ENCODE measurements at regions not wholly inside any gene's neighbourhood (a gene's known extent, or its start where the extent isn't known, plus 50 kb on each side); places are given as distances from the start of the nearest gene placed in this dataset.
"Not testable (repeated sequence)": the region's sequence is repeated elsewhere in the genome, so short reads cannot be mapped to it uniquely, and the experiment has no call there.

DNA sequence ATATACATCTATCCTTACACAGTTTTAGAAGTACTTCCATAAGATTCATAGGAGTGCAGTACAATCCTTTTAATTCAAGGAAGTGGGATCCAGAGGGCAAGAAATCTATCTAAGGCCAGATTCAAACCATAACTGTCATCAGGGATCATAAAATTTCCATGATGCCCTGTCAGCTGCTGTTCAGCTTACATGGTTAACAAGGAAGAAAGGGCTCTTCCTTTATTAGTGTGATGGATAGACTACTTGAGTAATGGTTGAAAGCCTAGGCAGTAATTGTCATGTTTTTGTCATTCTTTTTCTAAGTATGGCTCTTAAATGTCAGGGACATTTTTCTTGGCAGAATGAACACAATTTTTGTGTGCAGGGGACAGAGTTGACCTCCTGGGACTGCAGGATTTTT is 159.8 kb upstream of the CXCL13 start:
- DNase-seq (ENCODE audit: low read depth), result no peak
- TF ChIP-seq, protein P1, sequence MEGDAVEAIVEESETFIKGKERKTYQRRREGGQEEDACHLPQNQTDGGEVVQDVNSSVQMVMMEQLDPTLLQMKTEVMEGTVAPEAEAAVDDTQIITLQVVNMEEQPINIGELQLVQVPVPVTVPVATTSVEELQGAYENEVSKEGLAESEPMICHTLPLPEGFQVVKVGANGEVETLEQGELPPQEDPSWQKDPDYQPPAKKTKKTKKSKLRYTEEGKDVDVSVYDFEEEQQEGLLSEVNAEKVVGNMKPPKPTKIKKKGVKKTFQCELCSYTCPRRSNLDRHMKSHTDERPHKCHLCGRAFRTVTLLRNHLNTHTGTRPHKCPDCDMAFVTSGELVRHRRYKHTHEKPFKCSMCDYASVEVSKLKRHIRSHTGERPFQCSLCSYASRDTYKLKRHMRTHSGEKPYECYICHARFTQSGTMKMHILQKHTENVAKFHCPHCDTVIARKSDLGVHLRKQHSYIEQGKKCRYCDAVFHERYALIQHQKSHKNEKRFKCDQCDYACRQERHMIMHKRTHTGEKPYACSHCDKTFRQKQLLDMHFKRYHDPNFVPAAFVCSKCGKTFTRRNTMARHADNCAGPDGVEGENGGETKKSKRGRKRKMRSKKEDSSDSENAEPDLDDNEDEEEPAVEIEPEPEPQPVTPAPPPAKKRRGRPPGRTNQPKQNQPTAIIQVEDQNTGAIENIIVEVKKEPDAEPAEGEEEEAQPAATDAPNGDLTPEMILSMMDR (IDR thresholded peaks at IDR 0.05; ENCODE audit: insufficient read depth, low read depth, low read length), result no peak
- no peak overlapping the region for H3K4me3 ChIP-seq (ENCODE audit: low read depth, low read length)

DNA sequence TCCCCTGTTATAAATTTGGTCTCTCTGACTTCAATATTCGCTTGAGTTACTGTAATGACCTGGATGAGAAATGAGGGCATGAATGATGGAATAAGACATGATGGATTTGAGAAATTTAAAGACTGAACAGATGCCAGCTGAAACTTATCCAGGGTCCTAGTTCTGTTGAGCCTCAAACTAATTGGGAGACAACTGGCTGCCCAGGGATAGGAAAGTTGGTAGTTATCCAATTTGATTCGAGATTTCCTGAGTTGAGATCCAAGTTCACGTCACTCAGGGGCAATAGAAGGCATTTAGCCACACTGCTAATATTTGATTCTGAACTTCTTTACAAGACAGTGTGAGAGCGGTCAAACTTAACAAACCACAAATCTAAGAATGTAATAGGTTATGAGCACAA is 159.0 kb upstream of the CXCL13 start:
- no peak for DNase-seq (ENCODE audit: low read depth)
- H3K4me3 ChIP-seq (ENCODE audit: low read depth, low read length), result no peak overlapping the region
- TF ChIP-seq, protein P1 (IDR thresholded peaks at IDR 0.05; ENCODE audit: insufficient read depth, low read depth, low read length), result no peak

DNA sequence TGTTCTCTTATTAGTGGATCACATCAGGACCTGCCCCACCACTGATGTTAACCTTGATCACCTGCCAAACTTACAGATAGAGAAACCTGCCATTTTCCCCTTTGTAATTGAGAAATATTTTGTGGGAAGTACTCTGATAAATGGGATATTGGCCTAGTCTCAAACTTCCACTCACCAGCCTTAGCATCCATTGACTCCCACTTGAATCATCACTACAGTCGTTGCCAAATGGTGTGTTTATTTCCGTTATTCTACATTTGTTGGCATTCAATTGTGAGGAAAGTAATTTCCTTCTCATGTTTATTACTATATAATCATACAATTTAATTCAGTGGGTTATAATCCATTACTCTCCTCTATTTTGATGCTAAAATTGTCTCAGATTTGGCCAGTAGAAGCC is 156.4 kb upstream of the CXCL13 start:
- H3K4me3 ChIP-seq (ENCODE audit: low read depth, low read length), result no peak overlapping the region
- TF ChIP-seq, protein P1 (IDR thresholded peaks at IDR 0.05; ENCODE audit: insufficient read depth, low read depth, low read length), result no peak
- DNase-seq (ENCODE audit: low read depth), result no peak

DNA sequence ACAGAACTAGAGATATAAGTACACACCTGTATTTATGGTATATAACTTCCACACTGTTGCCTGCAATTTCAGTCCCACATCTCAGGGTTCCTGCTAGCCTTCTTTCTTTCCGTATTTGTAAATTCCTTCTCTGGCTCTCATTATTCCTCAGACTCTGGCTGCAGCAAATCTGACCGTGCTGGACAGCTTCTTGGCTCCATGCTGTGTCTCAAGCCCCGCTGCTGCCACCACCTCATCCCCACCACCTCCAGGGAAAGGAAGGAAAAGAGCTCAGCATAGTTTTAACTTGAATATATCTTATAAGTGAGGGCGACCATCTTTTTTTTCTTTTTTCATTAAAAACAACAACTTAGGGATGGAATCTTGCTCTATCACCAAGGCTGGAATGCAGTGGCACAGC is 155.6 kb upstream of the CXCL13 start:
- no peak for DNase-seq (ENCODE audit: low read depth)

DNA sequence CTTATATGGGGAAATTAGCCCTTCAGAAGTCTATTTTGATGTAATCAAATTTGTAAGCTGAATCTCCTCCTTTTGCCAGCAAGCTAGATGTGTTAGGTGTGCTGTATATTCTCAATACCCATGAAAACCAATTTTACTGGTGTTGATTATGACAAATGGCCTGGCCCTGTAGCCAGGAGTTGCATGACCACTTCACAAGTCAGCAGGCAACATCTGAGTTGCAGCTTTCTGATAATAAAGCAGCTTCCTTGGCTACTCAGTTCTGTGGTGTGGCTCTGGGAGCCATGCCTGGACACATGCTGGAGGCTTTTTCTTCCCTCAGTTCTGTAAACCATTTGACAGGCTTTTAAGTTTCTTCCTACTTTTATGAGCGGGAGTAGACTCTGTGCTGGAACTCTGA is 154.1 kb upstream of the CXCL13 start:
- no peak overlapping the region for H3K4me3 ChIP-seq (ENCODE audit: low read depth, low read length)
- DNase-seq (ENCODE audit: low read depth), result no peak
- TF ChIP-seq, protein P1 (IDR thresholded peaks at IDR 0.05; ENCODE audit: insufficient read depth, low read depth, low read length), result no peak

More for the DNA sequence above, 155.6 kb upstream of the CXCL13 start:
- no peak overlapping the region for H3K4me3 ChIP-seq (ENCODE audit: low read depth, low read length)
- TF ChIP-seq, protein P1 (IDR thresholded peaks at IDR 0.05; ENCODE audit: insufficient read depth, low read depth, low read length), result no peak

DNA sequence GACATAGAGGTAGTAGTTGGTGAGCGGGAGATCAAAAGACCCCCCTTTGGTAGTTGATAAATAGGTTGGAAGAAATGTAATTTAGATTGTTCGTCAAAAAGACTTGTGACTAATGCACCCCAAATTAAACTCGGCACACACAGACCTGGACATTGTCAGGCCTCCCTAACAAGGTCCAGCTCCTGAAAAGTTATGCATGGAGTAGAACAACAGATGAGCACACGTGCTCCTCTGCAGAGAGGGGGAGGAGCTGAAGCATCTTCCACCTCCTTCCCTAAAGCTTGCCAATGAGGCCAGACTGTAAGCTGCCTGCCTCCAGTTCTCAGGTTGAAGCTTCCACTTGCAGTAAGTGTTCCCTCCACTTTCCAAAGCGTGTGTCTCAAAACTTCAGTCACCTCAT is 153.5 kb upstream of the CXCL13 start:
- DNase-seq (ENCODE audit: low read depth); H3K4me3 ChIP-seq (ENCODE audit: low read depth, low read length): not testable (repeated sequence)

DNA sequence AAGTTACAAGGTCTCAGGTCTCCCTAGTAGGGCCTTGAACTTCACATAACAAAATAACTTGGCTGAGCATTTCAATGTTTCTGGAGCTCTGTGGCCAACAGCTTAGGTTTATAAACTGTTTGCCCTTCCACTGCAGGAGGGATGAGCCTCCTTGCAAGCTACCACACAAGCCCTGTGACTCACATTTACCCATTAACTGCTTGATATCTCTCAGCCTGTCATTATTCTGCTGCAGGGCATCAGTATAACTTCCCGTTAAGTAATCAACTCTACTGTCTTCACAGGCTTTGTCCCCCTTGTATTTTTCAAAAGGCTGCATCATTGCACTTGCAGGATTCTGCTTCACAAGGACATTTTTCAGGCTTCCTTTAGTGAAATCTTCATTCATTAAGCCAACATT is 151.7 kb upstream of the CXCL13 start:
- no peak for DNase-seq (ENCODE audit: low read depth)
- no peak overlapping the region for H3K4me3 ChIP-seq (ENCODE audit: low read depth, low read length)
- TF ChIP-seq, protein P1 (IDR thresholded peaks at IDR 0.05; ENCODE audit: insufficient read depth, low read depth, low read length), result no peak

Data from fibroblast of villous mesenchyme (primary cell).